Stimulated activated memory B cell treated with anti-CD40 and anti-IgM and Interleukin-4, amounts not matched to agents 10 μg/mL and 1 μg/mL and 100 μg/mL, for 72 hours (primary cell): ENCODE measurements at regions not wholly inside any gene's neighbourhood (a gene's known extent, or its start where the extent isn't known, plus 50 kb on each side); places are given as distances from the start of the nearest gene placed in this dataset.
"Not testable (repeated sequence)": the region's sequence is repeated elsewhere in the genome, so short reads cannot be mapped to it uniquely, and the experiment has no call there.

Experiments
- ATAC-seq: fragments of 150-1000 bp; cut with Tn5 transposase; 2 replicates; pipeline ENCODE4 v1.10.0; 2021
- H3K27ac Mint-ChIP-seq: one replicate; pipeline ENCODE4 v1.8.0; 2022; ENCODE audit warnings: mild to moderate bottlenecking, mixed read lengths
- H3K27me3 Mint-ChIP-seq: one replicate; pipeline ENCODE4 v1.8.0; 2022; ENCODE audit warnings: mixed read lengths
- H3K36me3 Mint-ChIP-seq: one replicate; pipeline ENCODE4 v1.8.0; 2022; ENCODE audit warnings: mixed read lengths
- H3K4me1 Mint-ChIP-seq: one replicate; pipeline ENCODE4 v1.8.0; 2022; ENCODE audit warnings: mixed read lengths
- H3K4me3 Mint-ChIP-seq: one replicate; pipeline ENCODE4 v1.8.0; 2022; ENCODE audit warnings: mild to moderate bottlenecking, moderate library complexity, mixed read lengths
- H3K9me3 Mint-ChIP-seq: one replicate; pipeline ENCODE4 v1.8.0; 2022; ENCODE audit warnings: mixed read lengths

DNA sequence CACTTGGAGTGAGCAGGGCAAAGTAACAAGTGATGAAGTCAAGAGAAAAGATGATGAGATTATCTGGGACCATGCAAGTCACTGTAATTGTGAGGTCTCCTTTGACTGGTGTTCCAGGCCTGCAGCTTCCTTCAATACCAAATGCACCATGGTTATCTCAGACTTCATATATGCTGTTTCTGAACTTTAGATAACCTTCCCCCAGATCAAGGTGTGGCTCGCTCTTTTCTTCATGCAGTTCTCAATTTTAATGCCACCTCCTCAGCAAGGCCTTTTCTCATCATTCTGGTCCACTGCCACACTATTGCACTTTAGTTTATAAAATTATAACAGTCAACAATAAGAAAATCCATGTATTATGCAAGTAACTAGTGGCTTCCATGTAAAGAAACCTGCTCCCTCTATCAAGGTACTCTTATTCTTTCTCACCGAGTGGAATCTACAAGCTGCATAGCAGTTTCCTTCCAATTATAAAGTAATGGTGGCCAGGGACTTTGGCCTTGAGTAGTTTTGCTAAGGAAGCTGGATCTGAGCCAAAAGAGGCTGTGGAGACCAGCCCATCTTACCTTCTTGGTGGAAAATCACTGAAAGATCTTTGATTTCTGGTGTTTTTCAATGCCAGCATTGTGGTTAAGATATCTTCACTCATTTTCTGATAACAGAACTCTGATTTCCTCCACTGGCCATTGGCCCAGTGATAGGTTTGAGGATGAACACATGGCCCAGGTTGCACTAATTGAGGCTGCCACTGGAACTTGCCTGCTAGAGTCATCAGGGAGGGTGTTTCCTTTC, 113.6 kb downstream of the KCNE4 start:
- peaks cover 5% of the 10 kb centered on the region for H3K9me3 Mint-ChIP-seq
- no peaks in the 10 kb centered on the region for H3K36me3 Mint-ChIP-seq
- no peak overlapping the region for H3K27ac Mint-ChIP-seq
- ATAC-seq = no peak
- no peaks in the 10 kb centered on the region for H3K27me3 Mint-ChIP-seq
- H3K4me1 Mint-ChIP-seq = peaks cover 5% of the 10 kb centered on the region
- no peak overlapping the region for H3K4me3 Mint-ChIP-seq

DNA sequence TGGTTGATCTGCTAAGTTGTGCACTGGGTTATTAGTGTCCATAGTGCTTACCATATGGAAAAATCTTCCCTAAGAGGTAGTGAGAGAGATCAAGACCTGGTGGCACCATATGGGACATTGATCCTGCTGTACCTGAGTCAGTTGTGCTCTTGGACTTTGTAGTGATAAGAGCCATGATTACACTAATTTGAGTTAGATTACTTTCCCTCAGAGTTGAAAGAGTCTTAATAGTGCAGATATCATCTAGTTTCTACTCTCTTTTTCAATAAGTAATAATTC, 114.2 kb downstream of the KCNE4 start:
- no peak for ATAC-seq
- no peak overlapping the region for H3K27ac Mint-ChIP-seq
- no peaks in the 10 kb centered on the region for H3K27me3 Mint-ChIP-seq
- peaks cover 5% of the 10 kb centered on the region for H3K4me1 Mint-ChIP-seq
- H3K9me3 Mint-ChIP-seq = peaks cover 5% of the 10 kb centered on the region
- H3K36me3 Mint-ChIP-seq = no peaks in the 10 kb centered on the region
- no peak overlapping the region for H3K4me3 Mint-ChIP-seq

DNA sequence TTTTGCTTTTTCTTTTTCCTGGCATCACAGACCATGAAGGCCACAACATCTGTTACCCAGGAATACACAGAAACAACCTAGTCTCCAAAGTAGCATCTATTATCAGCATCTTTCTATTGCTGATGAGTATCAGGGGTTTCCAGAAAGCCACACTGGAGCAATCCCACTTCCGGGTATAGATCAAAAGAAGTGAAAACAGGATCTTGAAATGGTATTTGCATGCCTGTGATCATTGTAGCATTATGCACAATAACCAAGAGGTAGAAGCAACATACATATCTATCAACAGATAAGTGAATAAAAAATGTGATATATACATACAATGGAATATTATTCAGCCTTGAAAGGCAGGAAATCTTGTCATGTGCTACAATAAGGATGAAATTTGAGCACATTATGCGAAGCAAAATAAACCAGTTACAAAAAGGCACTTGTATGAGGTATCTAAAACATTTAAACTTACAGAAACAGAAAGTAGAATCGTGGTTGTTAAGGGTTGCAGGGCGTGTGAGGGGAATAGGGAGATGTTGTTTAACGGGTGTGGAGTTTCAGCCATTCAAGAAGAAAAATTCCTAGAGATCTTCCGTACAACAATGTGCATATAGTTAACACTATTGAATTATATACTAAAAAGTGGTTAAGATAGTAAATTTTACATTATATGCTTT, 115.1 kb downstream of the KCNE4 start:
- H3K9me3 Mint-ChIP-seq = peaks cover 5% of the 10 kb centered on the region
- no peaks in the 10 kb centered on the region for H3K36me3 Mint-ChIP-seq
- H3K27me3 Mint-ChIP-seq = no peaks in the 10 kb centered on the region
- ATAC-seq = no peak
- no peak overlapping the region for H3K4me3 Mint-ChIP-seq
- peaks cover 5% of the 10 kb centered on the region for H3K4me1 Mint-ChIP-seq
- no peak overlapping the region for H3K27ac Mint-ChIP-seq

DNA sequence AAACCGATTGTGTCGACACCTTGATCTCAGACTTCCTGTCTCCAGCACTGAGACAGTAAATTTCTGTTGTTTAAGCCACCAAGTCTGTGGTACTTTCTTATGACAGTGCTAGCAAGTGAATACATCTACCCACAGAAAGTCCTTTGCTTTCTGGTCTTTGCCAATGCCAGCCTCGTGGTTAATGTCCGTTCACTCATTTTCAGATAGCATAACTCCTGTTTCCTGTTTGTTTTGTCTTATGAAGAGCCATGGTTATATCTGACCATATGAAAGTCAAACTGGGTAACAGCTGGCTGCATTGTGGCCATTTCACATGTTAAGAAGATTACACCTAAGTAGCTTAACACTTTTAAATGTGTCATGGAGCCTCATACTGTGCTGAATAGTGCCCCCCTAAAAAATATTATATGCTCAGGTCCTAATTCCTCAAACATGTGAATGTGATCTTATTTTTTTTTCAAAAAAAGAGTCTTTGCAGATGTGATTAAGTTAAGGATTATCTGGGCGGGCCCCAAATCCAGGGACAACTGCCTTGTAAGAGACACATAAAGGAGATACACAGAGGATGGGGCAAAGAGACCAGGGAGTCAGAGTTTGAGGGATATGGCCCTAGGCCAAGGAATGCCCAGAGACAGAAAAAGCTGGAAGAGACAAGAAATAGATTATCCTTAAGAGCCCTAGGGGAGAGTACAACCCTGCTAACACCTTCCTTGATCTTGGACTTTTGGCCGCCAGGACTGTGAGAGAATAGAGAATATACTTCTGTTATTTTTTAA, 118.0 kb downstream of the KCNE4 start:
- H3K27me3 Mint-ChIP-seq = no peaks in the 10 kb centered on the region
- peaks cover 5% of the 10 kb centered on the region for H3K9me3 Mint-ChIP-seq
- no peak overlapping the region for H3K4me3 Mint-ChIP-seq
- no peak for ATAC-seq
- no peak overlapping the region for H3K27ac Mint-ChIP-seq
- H3K4me1 Mint-ChIP-seq = peaks cover 5% of the 10 kb centered on the region
- H3K36me3 Mint-ChIP-seq = no peaks in the 10 kb centered on the region

DNA sequence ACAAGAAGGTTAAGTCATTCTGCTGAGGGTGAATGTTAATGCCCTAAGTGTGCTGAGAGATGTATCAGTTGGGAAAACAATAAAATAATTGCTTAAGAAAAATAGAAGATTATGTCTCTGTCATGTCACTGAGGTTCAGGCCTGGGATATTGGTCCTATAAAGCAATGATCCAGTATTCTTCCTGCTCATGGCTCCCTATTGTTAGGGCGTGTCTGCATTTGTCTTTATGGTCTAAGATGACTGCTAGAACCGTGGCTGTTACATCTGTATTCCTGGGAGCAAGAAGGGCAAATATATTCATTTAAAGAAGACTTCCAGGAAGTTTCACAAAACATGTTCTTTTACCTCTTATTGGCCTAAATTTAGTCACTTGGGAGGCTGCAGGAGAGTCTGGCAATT, 125.0 kb downstream of the KCNE4 start:
- no peak for ATAC-seq
- no peaks in the 10 kb centered on the region for H3K4me1 Mint-ChIP-seq
- no peak overlapping the region for H3K27ac Mint-ChIP-seq
- no peaks in the 10 kb centered on the region for H3K9me3 Mint-ChIP-seq
- no peaks in the 10 kb centered on the region for H3K36me3 Mint-ChIP-seq
- no peaks in the 10 kb centered on the region for H3K27me3 Mint-ChIP-seq
- H3K4me3 Mint-ChIP-seq = no peak overlapping the region

DNA sequence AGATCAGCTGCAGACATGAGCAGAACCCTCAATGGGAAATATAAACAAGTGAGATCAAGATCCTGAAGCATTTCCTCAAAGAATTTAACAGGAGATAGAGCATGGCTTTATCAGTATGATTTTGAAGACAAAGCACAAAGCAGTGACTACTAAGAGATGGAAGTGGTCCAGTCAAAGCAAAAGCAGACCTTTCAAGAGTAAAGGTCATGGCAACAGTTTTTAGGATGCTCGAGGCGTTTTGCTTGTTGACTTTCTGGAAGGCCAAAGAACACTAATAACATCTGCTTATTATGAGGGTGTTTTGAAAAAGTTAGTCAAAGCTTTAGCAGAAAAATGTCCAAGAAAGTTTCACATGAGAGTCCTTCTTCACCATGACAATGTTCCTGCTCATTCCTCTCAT, 128.5 kb downstream of the KCNE4 start:
- H3K27ac Mint-ChIP-seq = no peak overlapping the region
- no peaks in the 10 kb centered on the region for H3K4me1 Mint-ChIP-seq
- no peaks in the 10 kb centered on the region for H3K9me3 Mint-ChIP-seq
- ATAC-seq = no peak
- no peaks in the 10 kb centered on the region for H3K27me3 Mint-ChIP-seq
- no peak overlapping the region for H3K4me3 Mint-ChIP-seq
- no peaks in the 10 kb centered on the region for H3K36me3 Mint-ChIP-seq

DNA sequence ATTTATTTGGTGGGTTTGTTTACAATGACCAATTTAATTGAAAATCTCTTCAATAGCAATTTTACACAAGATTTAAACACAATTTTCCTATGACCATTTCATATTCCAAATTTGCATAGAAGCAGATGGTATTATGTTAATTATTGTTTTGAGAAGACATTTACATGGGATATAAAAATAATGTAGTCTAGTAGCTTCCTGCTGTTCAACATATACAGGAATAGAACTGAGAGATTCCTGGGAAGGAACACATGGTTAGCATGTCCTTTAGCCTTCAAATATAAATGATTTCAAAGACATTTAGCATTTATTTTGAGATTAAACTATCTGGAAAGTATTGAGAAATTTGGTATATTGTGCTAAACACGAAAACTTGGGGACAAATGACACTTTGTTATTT, 129.6 kb downstream of the KCNE4 start:
- Mint-ChIP-seq H3K27ac (no peak overlapping the region), H3K9me3 (no peaks in the 10 kb centered on the region), H3K4me1 (no peaks in the 10 kb centered on the region), H3K4me3 (no peak overlapping the region), H3K27me3 (no peaks in the 10 kb centered on the region), H3K36me3 (no peaks in the 10 kb centered on the region)
- no peak for ATAC-seq

DNA sequence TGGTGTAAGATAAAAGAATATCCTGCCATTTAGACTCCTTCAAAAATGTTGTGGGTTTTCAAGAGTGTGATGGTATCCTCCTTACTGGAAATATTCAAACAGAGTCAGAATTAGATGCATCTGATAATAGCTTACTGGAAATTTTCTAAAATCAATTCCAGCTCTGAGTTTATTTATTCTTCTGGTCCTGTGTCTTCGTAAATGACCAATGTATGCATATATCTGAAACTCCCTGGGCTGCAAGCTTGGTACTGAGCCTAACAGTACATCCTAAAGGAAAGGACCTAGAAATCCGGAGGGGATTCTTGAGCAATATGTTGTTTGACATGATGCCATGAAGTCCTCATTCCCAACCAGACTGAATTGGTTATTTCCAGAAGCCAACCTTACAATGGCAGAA, 130.4 kb downstream of the KCNE4 start:
- H3K9me3 Mint-ChIP-seq = no peaks in the 10 kb centered on the region
- no peak overlapping the region for H3K4me3 Mint-ChIP-seq
- H3K27me3 Mint-ChIP-seq = no peaks in the 10 kb centered on the region
- H3K4me1 Mint-ChIP-seq = no peaks in the 10 kb centered on the region
- H3K36me3 Mint-ChIP-seq = no peaks in the 10 kb centered on the region
- no peak for ATAC-seq
- no peak overlapping the region for H3K27ac Mint-ChIP-seq

DNA sequence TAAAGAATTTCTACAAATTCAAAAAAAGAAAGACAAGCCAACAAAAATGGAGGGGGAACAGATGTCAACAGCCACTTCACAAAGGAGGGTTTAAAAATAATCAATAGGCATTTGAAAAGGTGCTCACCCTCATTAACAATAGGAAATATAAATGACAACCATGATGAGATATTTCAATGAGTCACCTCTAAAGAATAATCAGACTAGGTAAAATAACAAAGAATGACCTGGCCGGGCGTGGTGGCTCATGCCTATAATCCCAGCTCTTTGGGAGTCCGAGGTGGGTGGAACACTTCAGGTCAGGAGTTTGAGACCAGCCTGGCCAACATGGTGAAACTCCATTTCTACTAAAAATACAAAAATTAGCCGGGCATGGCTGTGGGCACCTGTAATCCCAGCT, 133.6 kb downstream of the KCNE4 start:
- H3K27ac Mint-ChIP-seq = no peak overlapping the region
- no peaks in the 10 kb centered on the region for H3K36me3 Mint-ChIP-seq
- H3K27me3 Mint-ChIP-seq = no peaks in the 10 kb centered on the region
- peaks cover 2% of the 10 kb centered on the region for H3K9me3 Mint-ChIP-seq
- no peak for ATAC-seq
- H3K4me1 Mint-ChIP-seq = no peaks in the 10 kb centered on the region
- no peak overlapping the region for H3K4me3 Mint-ChIP-seq

DNA sequence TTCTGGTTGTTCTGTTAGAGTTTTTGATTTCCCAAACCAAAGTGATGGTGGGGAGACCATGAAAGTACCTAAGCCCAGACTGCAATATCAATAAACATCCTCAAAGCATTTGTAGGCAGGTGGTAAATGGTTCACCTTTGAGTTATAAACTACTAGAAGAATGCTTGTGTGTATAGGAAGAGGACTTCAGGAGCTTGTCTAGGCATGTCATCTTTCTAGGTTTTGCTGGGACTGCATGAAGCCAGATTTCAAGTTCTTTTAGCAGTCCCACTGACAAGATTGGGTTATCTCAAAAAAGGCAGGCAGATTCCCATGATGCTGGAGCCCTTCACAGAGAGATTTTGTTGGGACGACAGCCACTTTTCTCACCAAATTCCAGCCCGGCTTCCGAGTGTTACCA, 135.3 kb downstream of the KCNE4 start:
- Mint-ChIP-seq H3K27me3 (peaks cover 8% of the 10 kb centered on the region), H3K9me3 (peaks cover 4% of the 10 kb centered on the region), H3K27ac (no peak overlapping the region), H3K4me3 (no peak overlapping the region), H3K36me3 (no peaks in the 10 kb centered on the region), H3K4me1 (no peaks in the 10 kb centered on the region)
- ATAC-seq = no peak

DNA sequence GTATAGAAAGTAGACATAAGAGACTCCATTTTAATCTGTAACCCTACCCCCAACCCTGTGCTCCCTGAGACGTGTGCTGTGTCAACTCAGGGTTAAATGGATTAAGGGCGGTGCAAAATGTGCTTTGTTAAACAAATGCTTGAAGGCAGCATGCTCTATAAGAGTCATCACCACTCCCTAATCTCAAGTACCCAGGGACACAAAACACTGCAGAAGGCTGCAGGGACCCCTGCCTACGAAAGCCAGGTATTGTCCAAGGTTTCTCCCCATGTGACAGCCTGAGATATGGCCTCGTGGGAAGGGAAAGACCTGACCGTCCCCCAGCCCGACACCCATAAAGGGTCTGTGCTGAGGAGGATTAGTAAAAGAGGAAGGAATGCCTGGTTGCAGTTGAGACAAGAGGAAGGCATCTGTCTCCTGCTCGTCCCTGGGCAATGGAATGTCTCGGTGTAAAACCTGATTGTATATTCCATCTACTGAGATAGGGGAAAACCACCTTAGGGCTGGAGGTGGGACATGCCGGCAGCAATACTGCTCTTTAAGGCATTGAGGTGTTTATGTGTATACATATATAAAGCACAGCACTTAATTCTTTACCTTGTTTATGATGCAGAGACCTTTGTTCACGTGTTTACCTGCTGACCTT, 138.7 kb downstream of the KCNE4 start:
- not testable (repeated sequence) for H3K4me1 Mint-ChIP-seq, H3K27ac Mint-ChIP-seq, ATAC-seq, H3K36me3 Mint-ChIP-seq, H3K4me3 Mint-ChIP-seq
- peaks cover 12% of the 10 kb centered on the region for H3K9me3 Mint-ChIP-seq
- peaks cover 35% of the 10 kb centered on the region for H3K27me3 Mint-ChIP-seq

DNA sequence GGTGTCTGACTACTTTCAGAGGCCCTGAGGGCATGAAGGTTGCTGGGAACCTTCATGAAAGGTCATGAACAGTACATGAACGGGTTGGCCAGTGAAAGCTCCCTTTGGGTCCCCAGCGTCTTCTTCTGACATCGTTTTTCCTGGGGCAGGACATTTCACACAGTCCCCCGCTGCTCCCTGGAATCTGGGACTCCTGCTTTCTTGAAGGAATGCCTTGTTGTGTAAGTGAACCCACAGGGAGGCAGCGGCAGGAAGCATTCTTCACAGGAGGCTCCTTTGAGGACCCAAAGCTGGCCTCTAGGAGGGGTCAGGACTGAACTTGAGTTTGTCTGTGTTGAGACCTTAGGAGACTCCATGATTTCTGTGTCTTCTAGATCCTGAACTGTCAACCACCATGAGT, 144.3 kb downstream of the KCNE4 start:
- peaks cover 10% of the 10 kb centered on the region for H3K9me3 Mint-ChIP-seq
- peaks cover 35% of the 10 kb centered on the region for H3K27me3 Mint-ChIP-seq
- H3K4me1 Mint-ChIP-seq = no peaks in the 10 kb centered on the region
- H3K4me3 Mint-ChIP-seq = no peak overlapping the region
- H3K27ac Mint-ChIP-seq = no peak overlapping the region
- no peak for ATAC-seq
- H3K36me3 Mint-ChIP-seq = no peaks in the 10 kb centered on the region

DNA sequence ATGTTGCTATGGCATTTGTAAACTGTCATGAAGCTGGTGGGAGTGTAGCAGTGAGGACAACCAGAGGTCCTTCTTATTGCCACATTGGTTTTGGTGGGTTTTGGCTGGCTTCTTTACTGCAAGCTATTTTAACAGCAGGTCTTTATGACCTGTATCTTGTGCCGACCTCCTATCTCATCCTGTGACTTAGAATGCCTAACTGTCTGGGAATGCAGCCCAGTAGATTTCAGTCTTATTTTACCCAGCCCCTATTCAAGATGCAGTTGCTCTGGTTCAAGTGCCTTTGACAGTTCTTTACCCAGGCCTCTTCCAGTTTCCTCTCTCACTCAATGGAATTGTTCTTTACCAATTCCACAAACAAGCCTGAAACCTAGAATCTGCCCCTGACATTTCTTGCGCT, 145.1 kb downstream of the KCNE4 start:
- peaks cover 8% of the 10 kb centered on the region for H3K9me3 Mint-ChIP-seq
- no peak for ATAC-seq
- H3K27ac Mint-ChIP-seq = no peak overlapping the region
- no peaks in the 10 kb centered on the region for H3K36me3 Mint-ChIP-seq
- H3K27me3 Mint-ChIP-seq = peaks cover 29% of the 10 kb centered on the region
- H3K4me1 Mint-ChIP-seq = no peaks in the 10 kb centered on the region
- no peak overlapping the region for H3K4me3 Mint-ChIP-seq

DNA sequence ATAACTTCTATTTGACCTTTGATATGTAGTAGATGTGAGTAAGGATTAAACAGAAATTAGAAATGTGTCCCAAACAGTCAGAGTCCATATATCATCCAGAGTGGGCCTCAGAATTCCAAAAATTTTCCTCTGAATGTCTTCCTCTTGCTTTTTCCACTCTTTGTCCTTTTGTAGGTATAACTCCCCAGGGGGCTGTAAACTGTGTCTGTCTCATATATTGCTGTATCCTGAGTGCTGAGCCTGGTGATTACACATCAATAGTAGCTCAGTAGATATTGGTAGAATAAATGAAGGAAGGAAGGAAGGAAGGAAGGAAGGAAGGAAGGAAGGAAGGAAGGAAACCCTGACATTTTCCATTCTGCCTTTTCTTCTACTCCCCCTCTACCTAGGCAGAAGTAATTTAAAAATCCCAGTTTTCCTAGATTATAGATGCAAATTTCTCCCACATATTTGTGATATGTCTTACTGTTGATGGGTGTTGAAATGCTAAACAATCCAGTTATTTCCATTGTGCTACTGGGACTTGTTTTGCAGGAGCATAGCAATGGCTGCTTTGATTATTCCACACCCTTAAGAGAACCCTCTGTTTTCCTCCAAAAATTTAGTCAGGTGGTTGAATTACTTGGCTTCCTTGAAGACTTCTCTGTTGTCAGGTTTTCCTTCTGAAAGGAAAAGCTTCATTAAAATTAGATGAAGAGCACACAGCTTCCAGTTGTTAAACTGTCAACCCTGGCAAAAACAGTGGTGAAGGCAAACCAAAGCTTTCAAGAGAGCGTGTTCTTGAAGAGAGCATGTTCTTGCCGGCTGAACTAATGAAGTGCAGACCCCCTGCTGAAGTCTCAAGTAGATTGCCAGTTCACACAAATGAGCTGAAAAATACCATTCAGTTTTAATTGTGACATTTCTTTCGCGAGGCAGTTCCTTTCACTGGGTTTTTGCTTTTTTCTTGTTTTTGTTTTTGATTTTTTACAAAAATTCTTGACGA, 147.8 kb downstream of the KCNE4 start:
- Mint-ChIP-seq H3K27ac (no peak overlapping the region), H3K9me3 (no peaks in the 10 kb centered on the region), H3K27me3 (peaks cover 6% of the 10 kb centered on the region), H3K4me1 (no peaks in the 10 kb centered on the region), H3K4me3 (no peak overlapping the region), H3K36me3 (no peaks in the 10 kb centered on the region)
- ATAC-seq = no peak
